ENCODE measurements at regions not wholly inside any gene's neighbourhood (a gene's known extent, or its start where the extent isn't known, plus 50 kb on each side); places are given as distances from the start of the nearest gene placed in this dataset.
"Not testable (repeated sequence)": the region's sequence is repeated elsewhere in the genome, so short reads cannot be mapped to it uniquely, and the experiment has no call there.

DNA sequence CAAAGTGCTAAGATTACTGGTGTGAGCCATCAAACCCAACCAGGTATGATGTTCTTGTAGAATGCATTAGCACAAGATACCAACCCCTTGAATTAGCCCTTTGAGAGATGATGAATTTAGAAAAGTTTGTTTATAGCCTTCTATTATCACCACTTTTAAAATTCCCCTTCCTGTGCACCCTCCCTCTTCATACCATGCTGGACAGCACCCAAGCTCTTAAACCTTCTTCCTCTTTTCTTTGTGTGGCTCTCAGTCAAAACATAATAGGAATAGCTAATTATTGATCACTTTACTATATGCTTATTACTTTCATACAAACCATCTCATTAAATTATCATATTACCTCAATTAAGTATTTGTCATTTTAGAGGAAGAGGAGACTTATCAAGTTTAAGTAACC is 87.6 kb upstream of the TMED7 start:
- Mint-ChIP-seq H3K4me1 (no peaks in the 10 kb centered on the region), H3K9me3 (peaks cover 7% of the 10 kb centered on the region), H3K4me3 (no peak overlapping the region), H3K27me3 (peaks cover 12% of the 10 kb centered on the region), H3K36me3 (ENCODE audit: low read depth) (no peaks in the 10 kb centered on the region), H3K27ac (no peak overlapping the region)
- no peak for DNase-seq
- intact Hi-C loops (cut with micrococcal nuclease), result no loop called here

DNA sequence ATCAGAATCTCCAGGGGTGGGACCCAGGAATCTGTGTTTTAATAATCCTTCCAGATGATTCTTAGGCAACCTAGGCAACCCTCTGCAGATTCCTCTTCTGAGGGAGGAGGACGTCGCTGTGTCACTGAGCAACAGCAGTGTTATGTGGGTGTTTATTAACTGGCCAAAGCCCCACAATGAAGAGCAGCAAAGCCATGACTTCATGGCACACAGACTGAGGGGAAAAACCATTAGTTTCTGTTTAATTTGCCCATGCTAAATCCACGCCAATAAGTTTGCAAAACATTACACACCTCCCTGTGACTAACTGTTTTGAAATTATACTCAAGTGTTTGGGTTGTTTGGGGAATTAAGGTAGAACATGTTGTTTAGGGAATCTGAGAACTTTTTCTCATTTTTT is 83.7 kb upstream of the TMED7 start:
- intact Hi-C loops (cut with micrococcal nuclease), result no loop called here
- H3K9me3 Mint-ChIP-seq, result peaks cover 7% of the 10 kb centered on the region
- H3K4me3 Mint-ChIP-seq, result no peak overlapping the region
- H3K4me1 Mint-ChIP-seq, result no peaks in the 10 kb centered on the region
- no peaks in the 10 kb centered on the region for H3K36me3 Mint-ChIP-seq (ENCODE audit: low read depth)
- peaks cover 10% of the 10 kb centered on the region for H3K27me3 Mint-ChIP-seq
- no peak overlapping the region for H3K27ac Mint-ChIP-seq
- DNase-seq, result no peak

GRCh38 chr5:115708819-115709477 is 83.1 kb upstream of the TMED7 start:
- no peak overlapping the region for H3K4me3 Mint-ChIP-seq
- no peaks in the 10 kb centered on the region for H3K4me1 Mint-ChIP-seq
- peaks cover 6% of the 10 kb centered on the region for H3K9me3 Mint-ChIP-seq
- H3K27me3 Mint-ChIP-seq, result peaks cover 9% of the 10 kb centered on the region
- no peaks in the 10 kb centered on the region for H3K36me3 Mint-ChIP-seq (ENCODE audit: low read depth)
- H3K27ac Mint-ChIP-seq, result no peak overlapping the region
- no peak for DNase-seq
- intact Hi-C loops (cut with micrococcal nuclease), result no loop called here

DNA sequence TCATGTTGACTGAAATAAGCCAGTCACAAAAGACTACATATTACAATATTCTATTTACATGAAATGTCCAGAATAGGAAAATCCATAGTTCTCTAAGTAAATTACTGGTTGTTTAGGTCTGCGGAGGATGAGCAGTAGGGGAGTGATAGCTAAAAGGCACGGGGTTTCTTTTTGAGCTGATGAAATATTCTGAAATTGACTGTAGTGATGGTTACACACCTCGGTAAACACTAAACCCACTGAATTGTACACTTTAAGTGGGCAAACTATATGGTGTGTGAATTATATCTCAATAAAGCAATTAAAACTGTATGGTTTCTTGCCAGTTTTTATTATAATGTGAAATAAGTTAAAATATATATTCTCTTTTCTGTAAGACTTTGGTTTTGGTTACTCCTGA is 77.7 kb upstream of the TMED7 start:
- Mint-ChIP-seq H3K27ac (no peak overlapping the region), H3K4me3 (no peak overlapping the region), H3K9me3 (no peaks in the 10 kb centered on the region), H3K36me3 (ENCODE audit: low read depth) (no peaks in the 10 kb centered on the region), H3K27me3 (peaks cover 14% of the 10 kb centered on the region), H3K4me1 (no peaks in the 10 kb centered on the region)
- DNase-seq, result no peak
- intact Hi-C loops (cut with micrococcal nuclease), result no loop called here

GRCh38 chr5:115702025-115702424 is 76.2 kb upstream of the TMED7 start:
- intact Hi-C loops (cut with micrococcal nuclease), result no loop called here
- Mint-ChIP-seq H3K9me3 (no peaks in the 10 kb centered on the region), H3K27me3 (peaks cover 18% of the 10 kb centered on the region), H3K36me3 (ENCODE audit: low read depth) (no peaks in the 10 kb centered on the region), H3K4me3 (no peak overlapping the region), H3K4me1 (no peaks in the 10 kb centered on the region), H3K27ac (no peak overlapping the region)
- DNase-seq, result no peak

DNA sequence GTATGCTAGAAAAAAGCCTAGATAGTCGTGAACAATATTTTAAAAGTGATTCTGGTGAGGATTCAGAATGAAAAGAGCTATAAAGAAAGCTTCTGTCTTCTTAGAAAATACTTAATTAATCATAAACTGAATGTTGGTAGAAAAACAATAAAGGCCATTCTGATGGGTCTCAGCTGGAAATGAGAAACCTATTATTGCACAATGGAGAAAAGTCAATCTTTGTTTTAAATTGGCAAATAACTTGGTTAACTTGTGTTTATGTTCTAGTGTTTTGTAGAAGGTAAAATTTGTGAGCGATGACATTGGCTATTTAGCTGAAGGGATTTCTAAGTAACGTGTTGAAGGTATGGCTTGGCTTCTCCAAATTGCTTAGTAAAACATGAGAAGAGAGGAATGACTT is 74.1 kb upstream of the TMED7 start:
- H3K27ac Mint-ChIP-seq, result no peak overlapping the region
- H3K4me3 Mint-ChIP-seq, result no peak overlapping the region
- no peaks in the 10 kb centered on the region for H3K4me1 Mint-ChIP-seq
- intact Hi-C loops (cut with micrococcal nuclease), result no loop called here
- DNase-seq, result no peak
- H3K36me3 Mint-ChIP-seq (ENCODE audit: low read depth), result no peaks in the 10 kb centered on the region
- no peaks in the 10 kb centered on the region for H3K9me3 Mint-ChIP-seq
- peaks cover 14% of the 10 kb centered on the region for H3K27me3 Mint-ChIP-seq

GRCh38 chr5:115696141-115696650 is 70.4 kb upstream of the TMED7 start:
- H3K4me3 Mint-ChIP-seq, result no peak overlapping the region
- intact Hi-C loops (cut with micrococcal nuclease), result no loop called here
- no peak for DNase-seq
- H3K4me1 Mint-ChIP-seq, result no peaks in the 10 kb centered on the region
- H3K27ac Mint-ChIP-seq, result no peak overlapping the region
- H3K9me3 Mint-ChIP-seq, result no peaks in the 10 kb centered on the region
- H3K27me3 Mint-ChIP-seq, result peaks cover 22% of the 10 kb centered on the region
- H3K36me3 Mint-ChIP-seq (ENCODE audit: low read depth), result no peaks in the 10 kb centered on the region

DNA sequence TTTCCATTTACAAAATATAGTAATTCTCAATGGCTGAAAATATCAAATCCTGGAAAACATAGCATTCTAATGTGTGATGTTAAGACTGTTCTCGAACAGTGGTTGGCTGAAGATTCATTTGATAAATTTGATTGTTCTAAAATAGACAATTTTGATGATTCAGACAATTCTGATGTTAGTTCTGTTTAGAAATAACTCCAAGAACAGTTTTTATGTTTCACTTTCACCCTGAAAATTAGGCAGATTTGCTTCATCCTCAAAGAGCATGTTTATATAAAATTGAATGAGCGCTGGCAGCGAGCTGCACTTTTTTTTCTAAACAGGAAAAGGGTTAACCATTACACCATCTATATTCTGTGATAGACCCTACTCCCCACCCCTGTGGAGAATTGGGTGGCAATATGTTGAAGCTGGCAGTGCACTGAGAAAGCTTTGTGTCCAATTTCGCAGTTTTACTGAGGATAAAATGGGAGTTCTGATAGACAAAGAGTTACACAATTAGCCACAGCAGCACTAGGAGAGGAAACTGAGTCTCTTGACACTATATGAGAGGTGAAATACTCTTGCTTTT is 69.6 kb upstream of the TMED7 start:
- DNase-seq, result no peak
- no peak overlapping the region for H3K4me3 Mint-ChIP-seq
- no peaks in the 10 kb centered on the region for H3K4me1 Mint-ChIP-seq
- H3K27me3 Mint-ChIP-seq, result peaks cover 20% of the 10 kb centered on the region
- intact Hi-C loops (cut with micrococcal nuclease), result no loop called here
- H3K9me3 Mint-ChIP-seq, result no peaks in the 10 kb centered on the region
- H3K36me3 Mint-ChIP-seq (ENCODE audit: low read depth), result no peaks in the 10 kb centered on the region
- no peak overlapping the region for H3K27ac Mint-ChIP-seq

DNA sequence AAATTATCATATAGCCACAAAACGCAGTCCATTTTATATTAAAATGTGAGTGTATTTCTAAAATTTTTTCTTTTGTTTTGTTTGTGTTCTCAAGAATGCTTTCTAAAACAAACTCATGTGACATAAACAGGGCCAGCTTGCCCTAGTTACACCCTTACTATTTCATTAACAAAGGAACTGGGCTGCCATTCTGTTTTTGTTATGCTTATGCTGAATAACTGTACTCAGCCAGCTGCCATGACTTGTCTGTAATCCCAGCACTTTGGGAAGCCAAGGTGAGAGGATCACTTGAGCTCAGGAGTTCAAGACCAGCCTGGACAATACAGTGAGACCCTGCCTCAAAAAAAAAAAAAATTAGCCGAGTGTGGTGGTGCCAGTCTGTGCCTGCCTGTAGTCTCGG is 66.0 kb upstream of the TMED7 start:
- H3K27ac Mint-ChIP-seq, H3K4me1 Mint-ChIP-seq: not testable (repeated sequence)

DNA sequence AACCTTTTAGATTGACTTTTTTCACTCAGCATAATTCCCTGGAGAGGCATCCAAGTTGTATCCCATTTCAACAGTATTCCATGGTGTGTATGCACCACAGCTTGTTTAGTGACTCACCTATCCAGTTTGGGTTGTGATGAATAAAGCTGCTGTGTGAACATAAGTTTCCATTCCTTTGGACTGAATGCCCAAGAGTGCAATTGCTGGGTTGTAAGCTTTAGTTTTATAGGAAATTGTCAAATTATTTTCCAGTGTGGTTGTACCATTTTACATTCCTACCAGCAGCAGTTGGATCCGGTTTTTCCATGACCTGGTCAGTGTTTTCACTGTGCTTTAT is 60.9 kb upstream of the TMED7 start:
- H3K36me3 Mint-ChIP-seq (ENCODE audit: low read depth), result no peaks in the 10 kb centered on the region
- no peaks in the 10 kb centered on the region for H3K9me3 Mint-ChIP-seq
- H3K4me1 Mint-ChIP-seq, result no peaks in the 10 kb centered on the region
- no peak for DNase-seq
- H3K27me3 Mint-ChIP-seq, result peaks cover 11% of the 10 kb centered on the region
- H3K27ac Mint-ChIP-seq, result no peak overlapping the region
- intact Hi-C loops (cut with micrococcal nuclease), result no loop called here
- H3K4me3 Mint-ChIP-seq, result no peak overlapping the region

More for the DNA sequence above, 66.0 kb upstream of the TMED7 start:
- H3K36me3 Mint-ChIP-seq (ENCODE audit: low read depth); H3K4me3 Mint-ChIP-seq; H3K9me3 Mint-ChIP-seq; intact Hi-C loops (cut with micrococcal nuclease); DNase-seq: not testable (repeated sequence)
- peaks cover 21% of the 10 kb centered on the region for H3K27me3 Mint-ChIP-seq

DNA sequence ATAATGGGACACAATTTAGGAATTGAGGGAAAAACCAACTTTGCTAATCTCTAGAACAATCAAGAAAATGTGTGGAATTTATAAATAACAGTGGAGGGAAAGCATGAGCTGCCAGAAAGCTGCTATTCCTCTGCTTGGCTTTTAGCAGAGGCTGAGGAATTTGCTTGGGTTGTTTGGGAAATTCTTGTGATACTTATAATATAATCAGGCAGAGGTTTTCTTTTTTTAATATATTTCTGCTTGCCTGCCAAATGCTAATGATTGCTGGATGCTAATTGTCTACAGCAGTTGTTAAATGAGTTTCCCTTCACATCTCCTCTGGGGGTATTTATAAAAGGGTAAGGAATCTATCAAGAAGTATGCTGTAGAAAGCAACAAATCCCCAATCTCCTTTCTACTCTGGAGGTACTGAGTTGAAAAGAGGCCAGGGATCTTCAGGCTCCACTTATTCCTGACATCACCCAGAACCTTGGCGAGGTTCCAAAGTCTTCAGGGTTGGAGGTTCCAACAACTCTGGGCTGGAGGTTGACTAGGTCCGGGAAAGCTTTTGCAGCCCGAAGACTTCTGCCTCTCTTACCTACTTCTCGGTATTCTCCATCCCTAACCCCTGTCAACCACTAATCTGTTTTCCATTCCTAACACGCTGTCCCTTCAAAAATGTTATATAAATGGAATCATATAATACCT is 60.4 kb upstream of the TMED7 start:
- intact Hi-C loops (cut with micrococcal nuclease), result no loop called here
- no peak overlapping the region for H3K4me3 Mint-ChIP-seq
- peaks cover 11% of the 10 kb centered on the region for H3K27me3 Mint-ChIP-seq
- H3K27ac Mint-ChIP-seq, result no peak overlapping the region
- DNase-seq, result no peak
- no peaks in the 10 kb centered on the region for H3K4me1 Mint-ChIP-seq
- H3K9me3 Mint-ChIP-seq, result no peaks in the 10 kb centered on the region
- H3K36me3 Mint-ChIP-seq (ENCODE audit: low read depth), result no peaks in the 10 kb centered on the region

- no peaks in the 10 kb centered on the region for H3K4me1 Mint-ChIP-seq
- no peak for DNase-seq
- no peak overlapping the region for H3K4me3 Mint-ChIP-seq
- intact Hi-C loops (cut with micrococcal nuclease), result no loop called here
- H3K27ac Mint-ChIP-seq, result no peak overlapping the region
- H3K27me3 Mint-ChIP-seq, result peaks cover 11% of the 10 kb centered on the region
- H3K9me3 Mint-ChIP-seq, result no peaks in the 10 kb centered on the region
- H3K36me3 Mint-ChIP-seq (ENCODE audit: low read depth), result no peaks in the 10 kb centered on the region
These were observed 59.7 kb upstream of the TMED7 start for GRCh38 chr5:115685490-115685889.

DNA sequence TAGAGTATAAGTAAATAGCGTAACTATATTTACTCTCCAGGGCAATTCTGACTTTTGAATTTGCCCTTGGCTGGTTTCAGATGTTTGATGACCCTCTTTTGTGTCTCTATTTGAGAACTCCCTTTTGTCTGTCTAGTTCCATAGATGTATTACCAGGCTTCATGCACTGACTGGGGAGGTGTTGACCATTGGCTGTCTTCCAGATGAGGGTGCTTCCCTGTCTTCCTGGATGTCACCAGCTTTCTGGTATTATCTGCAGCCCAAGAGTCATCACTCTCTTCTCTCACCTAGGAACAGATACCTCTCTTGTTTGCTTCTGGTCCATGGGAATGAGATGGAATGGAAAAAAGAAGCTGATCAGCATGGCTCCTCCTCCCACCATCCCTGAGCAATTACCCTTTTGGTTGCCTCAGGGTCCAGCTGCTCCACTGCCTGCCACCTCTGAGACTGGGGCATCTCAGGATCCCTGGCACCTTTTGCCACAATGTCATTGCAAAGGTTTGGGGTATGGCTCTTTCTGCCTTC is 58.7 kb upstream of the TMED7 start:
- Mint-ChIP-seq H3K36me3 (ENCODE audit: low read depth) (no peaks in the 10 kb centered on the region), H3K4me3 (no peak overlapping the region), H3K9me3 (no peaks in the 10 kb centered on the region), H3K27ac (no peak overlapping the region), H3K4me1 (no peaks in the 10 kb centered on the region), H3K27me3 (peaks cover 11% of the 10 kb centered on the region)
- intact Hi-C loops (cut with micrococcal nuclease), result no loop called here
- no peak for DNase-seq

GRCh38 chr5:115683081-115683480 is 57.2 kb upstream of the TMED7 start:
- Mint-ChIP-seq H3K4me3 (no peak overlapping the region), H3K27ac (no peak overlapping the region), H3K9me3 (no peaks in the 10 kb centered on the region), H3K4me1 (no peaks in the 10 kb centered on the region), H3K36me3 (ENCODE audit: low read depth) (no peaks in the 10 kb centered on the region), H3K27me3 (peaks cover 7% of the 10 kb centered on the region)
- intact Hi-C loops (cut with micrococcal nuclease), result no loop called here
- DNase-seq, result no peak
